Mucosa of descending colon (tissue), 3 donors: ENCODE measurements at regions not wholly inside any gene's neighbourhood (a gene's known extent, or its start where the extent isn't known, plus 50 kb on each side); places are given as distances from the start of the nearest gene placed in this dataset.

Experiments used
- ATAC-seq: fragments of 200-7000 bp; cut with Tn5 transposase; one replicate; pipeline ENCODE4 v1.9.1; 2020; ENCODE audit warnings: mild to moderate bottlenecking, moderate library complexity
- DNase-seq, 3 donors: peaks; one replicate each; pipeline ENCODE4 v3.0.0-alpha.2; 2020
- H3K36me3 ChIP-seq: fragments of 200-600 bp; one replicate; pipeline ENCODE4 v1.8.0; 2021; ENCODE audit warnings: low read depth, mild to moderate bottlenecking
- H3K4me1 ChIP-seq: fragments of 200-600 bp; one replicate; pipeline ENCODE4 v1.8.0; 2021; ENCODE audit warnings: low read depth, mild to moderate bottlenecking
- H3K4me3 ChIP-seq: fragments of 200-600 bp; one replicate; pipeline ENCODE4 v1.8.0; 2021; ENCODE audit warnings: mild to moderate bottlenecking
- H3K9me3 ChIP-seq: fragments of 200-600 bp; one replicate; pipeline ENCODE4 v1.8.0; 2021; ENCODE audit warnings: mild to moderate bottlenecking
- intact Hi-C, 2 donors: fragments of 100-400 bp; cut with DNase I in 1 of 2; cut with micrococcal nuclease in 1 of 2; formaldehyde crosslinking; loops; one replicate each; pipeline versions ENCODE4 v1.11.0 to v1.11.1; 2022; cut with DNase I, micrococcal nuclease
- TF ChIP-seq, protein P1 (sequence below): fragments of 200-600 bp; IDR thresholded peaks from one replicate; pipeline ENCODE4 v1.8.0; 2022; ENCODE audit warnings: antibody characterized with exemption, mild to moderate bottlenecking
- donor health status: DM: no; HTN: no; CAD: no; lungs with moderate emphysema.
- donor health status: DM: no; HTN: no; CAD: no.
- donor health status: DM: no; HTN: yes; CAD: no.

GRCh38 chr11:8839306-8839956 is 71.6 kb upstream of the AKIP1 start:
- no peaks in the 10 kb centered on the region for H3K36me3 ChIP-seq
- H3K9me3 ChIP-seq = no peaks in the 10 kb centered on the region
- intact Hi-C loops = no loop called here
- TF ChIP-seq, protein P1, sequence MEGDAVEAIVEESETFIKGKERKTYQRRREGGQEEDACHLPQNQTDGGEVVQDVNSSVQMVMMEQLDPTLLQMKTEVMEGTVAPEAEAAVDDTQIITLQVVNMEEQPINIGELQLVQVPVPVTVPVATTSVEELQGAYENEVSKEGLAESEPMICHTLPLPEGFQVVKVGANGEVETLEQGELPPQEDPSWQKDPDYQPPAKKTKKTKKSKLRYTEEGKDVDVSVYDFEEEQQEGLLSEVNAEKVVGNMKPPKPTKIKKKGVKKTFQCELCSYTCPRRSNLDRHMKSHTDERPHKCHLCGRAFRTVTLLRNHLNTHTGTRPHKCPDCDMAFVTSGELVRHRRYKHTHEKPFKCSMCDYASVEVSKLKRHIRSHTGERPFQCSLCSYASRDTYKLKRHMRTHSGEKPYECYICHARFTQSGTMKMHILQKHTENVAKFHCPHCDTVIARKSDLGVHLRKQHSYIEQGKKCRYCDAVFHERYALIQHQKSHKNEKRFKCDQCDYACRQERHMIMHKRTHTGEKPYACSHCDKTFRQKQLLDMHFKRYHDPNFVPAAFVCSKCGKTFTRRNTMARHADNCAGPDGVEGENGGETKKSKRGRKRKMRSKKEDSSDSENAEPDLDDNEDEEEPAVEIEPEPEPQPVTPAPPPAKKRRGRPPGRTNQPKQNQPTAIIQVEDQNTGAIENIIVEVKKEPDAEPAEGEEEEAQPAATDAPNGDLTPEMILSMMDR = no peak
- DNase-seq (no peak), ATAC-seq (no peak)
- H3K4me1 ChIP-seq = peaks cover 9% of the 10 kb centered on the region
- no peak overlapping the region for H3K4me3 ChIP-seq

- Histone ChIP-seq H3K9me3 (no peaks in the 10 kb centered on the region), H3K36me3 (no peaks in the 10 kb centered on the region), H3K4me3 (no peak overlapping the region), H3K4me1 (peaks cover 9% of the 10 kb centered on the region)
- peak; percentile 90 for ATAC-seq
- intact Hi-C loops = no loop called here
- peak in 2 of 3 donors; percentile 65 for DNase-seq
- TF ChIP-seq, protein P1 = no peak
Measured at GRCh38 chr11:8839957-8840945, 70.7 kb upstream of the AKIP1 start.

DNA sequence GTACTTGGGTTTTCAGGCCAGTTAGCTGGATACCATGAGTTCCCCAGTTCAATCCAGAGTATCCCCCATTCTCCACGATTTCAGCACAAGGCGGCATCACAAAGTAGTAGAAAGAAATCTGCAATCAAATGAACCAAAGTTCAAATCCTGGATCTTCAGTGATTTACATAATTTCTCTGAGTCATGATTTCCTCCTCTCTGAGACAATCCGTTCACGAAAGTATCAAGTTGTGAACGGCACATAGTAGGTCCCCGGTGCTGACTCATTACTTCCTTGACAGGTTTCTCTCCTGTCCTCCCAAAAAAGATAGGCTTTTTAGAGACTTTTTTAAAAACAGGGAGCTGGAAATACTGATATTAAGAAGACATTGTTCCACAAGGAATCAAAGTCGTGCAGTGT is 69.1 kb upstream of the AKIP1 start:
- Histone ChIP-seq H3K9me3 (no peaks in the 10 kb centered on the region), H3K36me3 (no peaks in the 10 kb centered on the region), H3K4me1 (peaks cover 9% of the 10 kb centered on the region), H3K4me3 (no peak overlapping the region)
- ATAC-seq = no peak
- intact Hi-C loops = no loop called here
- DNase-seq = no peak
- TF ChIP-seq, protein P1 = no peak

DNA sequence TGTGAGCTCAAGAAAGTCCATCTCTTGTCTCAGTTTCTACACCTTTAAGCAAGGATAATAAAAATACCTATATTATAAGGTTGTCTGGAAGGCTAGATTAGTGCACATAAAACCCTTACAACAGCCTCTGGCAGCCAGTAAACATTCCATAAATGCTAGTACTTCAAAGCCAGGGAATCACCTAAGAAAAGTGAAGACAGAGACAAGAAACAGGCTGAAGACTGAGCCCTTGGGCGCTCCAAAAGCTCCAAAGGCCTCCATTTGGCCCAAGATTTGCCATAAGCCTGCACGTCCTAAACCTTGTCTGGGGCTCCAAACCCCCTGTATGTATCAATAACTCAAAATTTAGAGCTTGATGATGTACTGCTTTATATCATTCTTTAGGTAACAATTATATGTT is 52.2 kb upstream of the AKIP1 start:
- Histone ChIP-seq H3K36me3 (no peaks in the 10 kb centered on the region), H3K9me3 (no peaks in the 10 kb centered on the region), H3K4me1 (no peaks in the 10 kb centered on the region), H3K4me3 (no peak overlapping the region)
- TF ChIP-seq, protein P1 = no peak
- DNase-seq = no peak
- no peak for ATAC-seq
- intact Hi-C loops = no loop called here
